ENCODE measurements at regions not wholly inside any gene's neighbourhood (a gene's known extent, or its start where the extent isn't known, plus 50 kb on each side); places are given as distances from the start of the nearest gene placed in this dataset.

DNA sequence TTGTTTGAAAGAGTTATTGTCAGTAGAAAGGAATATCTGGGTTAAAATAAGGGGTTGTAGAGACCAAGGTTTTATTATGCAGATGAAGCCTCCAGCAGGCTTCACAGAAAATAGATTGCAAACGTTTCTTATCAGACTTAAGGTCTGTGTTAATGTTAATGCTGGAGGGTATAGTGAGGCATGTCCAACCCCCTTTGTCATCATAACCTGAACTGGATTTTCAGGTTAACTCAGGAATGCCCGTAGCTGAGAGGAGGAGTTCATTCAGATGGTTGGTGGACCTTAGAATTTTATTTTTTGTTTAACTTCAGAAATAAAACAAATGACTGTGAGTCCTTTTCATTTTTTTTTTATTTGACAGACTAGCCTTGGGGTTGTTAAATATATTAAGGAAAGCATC, 354.1 kb downstream of the GPM6A start:
- TF ChIP-seq GATA3 (IDR thresholded peaks at IDR 0.05; ENCODE audit: low read depth, low read length) (no peak), GATA2 (IDR thresholded peaks at IDR 0.05; ENCODE audit: low read depth, low read length) (no peak)
